ENCODE measurements at regions not wholly inside any gene's neighbourhood (a gene's known extent, or its start where the extent isn't known, plus 50 kb on each side); places are given as distances from the start of the nearest gene placed in this dataset.

DNA sequence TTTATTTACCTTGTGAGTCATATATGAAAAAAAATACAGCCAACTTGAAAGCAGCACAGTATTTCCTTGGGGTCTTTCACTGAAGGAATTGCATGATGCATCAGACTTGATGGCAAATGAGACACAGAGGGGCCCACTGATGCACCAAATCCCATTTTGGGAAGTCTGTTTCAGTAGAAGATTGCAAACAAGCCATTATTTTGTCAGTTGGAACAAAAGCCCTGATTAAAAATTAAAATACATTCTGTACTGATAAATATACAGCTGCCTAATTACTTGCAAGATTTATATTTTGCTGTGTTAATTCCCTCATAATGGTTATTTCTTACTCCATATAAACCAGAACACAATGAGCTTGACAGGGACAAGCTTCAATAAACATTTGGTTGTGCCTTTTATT, 370.4 kb downstream of the SUCLG1 start:
- TF ChIP-seq EGR1 (IDR thresholded peaks at IDR 0.05) = no peak
- TF ChIP-seq CEBPB (IDR thresholded peaks at IDR 0.05) = no peak
- TF ChIP-seq YY1 (IDR thresholded peaks at IDR 0.05; ENCODE audit: low read depth) = no peak
- TF ChIP-seq EP300 (IDR thresholded peaks at IDR 0.05; ENCODE audit: borderline replicate concordance) = no peak
- TF ChIP-seq REST (IDR thresholded peaks at IDR 0.05; ENCODE audit: low read depth) = no peak
- TF ChIP-seq MAX (IDR thresholded peaks at IDR 0.05) = no peak
- no peak for TF ChIP-seq RAD21 (IDR thresholded peaks at IDR 0.05; ENCODE audit: low read depth)
- TF ChIP-seq TEAD4 (IDR thresholded peaks at IDR 0.05) = no peak
- TF ChIP-seq TAF1 (IDR thresholded peaks at IDR 0.05; ENCODE audit: low read depth) = no peak
- TF ChIP-seq CREB1 (IDR thresholded peaks at IDR 0.05; ENCODE audit: low read depth) = no peak
- TF ChIP-seq, protein P1, sequence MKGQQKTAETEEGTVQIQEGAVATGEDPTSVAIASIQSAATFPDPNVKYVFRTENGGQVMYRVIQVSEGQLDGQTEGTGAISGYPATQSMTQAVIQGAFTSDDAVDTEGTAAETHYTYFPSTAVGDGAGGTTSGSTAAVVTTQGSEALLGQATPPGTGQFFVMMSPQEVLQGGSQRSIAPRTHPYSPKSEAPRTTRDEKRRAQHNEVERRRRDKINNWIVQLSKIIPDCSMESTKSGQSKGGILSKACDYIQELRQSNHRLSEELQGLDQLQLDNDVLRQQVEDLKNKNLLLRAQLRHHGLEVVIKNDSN (IDR thresholded peaks at IDR 0.05) = no peak
- TF ChIP-seq ZBTB7A (IDR thresholded peaks at IDR 0.05; ENCODE audit: low read depth) = no peak
- no peak for TF ChIP-seq TCF12 (IDR thresholded peaks at IDR 0.05; ENCODE audit: low read depth)
- no peak for TF ChIP-seq NFIC (IDR thresholded peaks at IDR 0.05)
